Mucosa of descending colon (tissue), 3 donors: ENCODE measurements at regions not wholly inside any gene's neighbourhood (a gene's known extent, or its start where the extent isn't known, plus 50 kb on each side); places are given as distances from the start of the nearest gene placed in this dataset.
"Not testable (repeated sequence)": the region's sequence is repeated elsewhere in the genome, so short reads cannot be mapped to it uniquely, and the experiment has no call there.

Experiments used
- ATAC-seq: fragments of 200-7000 bp; cut with Tn5 transposase; one replicate; pipeline ENCODE4 v1.9.1; 2020; ENCODE audit warnings: mild to moderate bottlenecking, moderate library complexity
- DNase-seq, 3 donors: peaks; one replicate each; pipeline ENCODE4 v3.0.0-alpha.2; 2020
- H3K36me3 ChIP-seq: fragments of 200-600 bp; one replicate; pipeline ENCODE4 v1.8.0; 2021; ENCODE audit warnings: low read depth, mild to moderate bottlenecking
- H3K4me1 ChIP-seq: fragments of 200-600 bp; one replicate; pipeline ENCODE4 v1.8.0; 2021; ENCODE audit warnings: low read depth, mild to moderate bottlenecking
- H3K4me3 ChIP-seq: fragments of 200-600 bp; one replicate; pipeline ENCODE4 v1.8.0; 2021; ENCODE audit warnings: mild to moderate bottlenecking
- H3K9me3 ChIP-seq: fragments of 200-600 bp; one replicate; pipeline ENCODE4 v1.8.0; 2021; ENCODE audit warnings: mild to moderate bottlenecking
- CTCF ChIP-seq: fragments of 200-600 bp; IDR thresholded peaks from one replicate; pipeline ENCODE4 v1.8.0; 2022; ENCODE audit warnings: antibody characterized with exemption, mild to moderate bottlenecking
- intact Hi-C, 2 donors: fragments of 100-400 bp; cut with DNase I in 1 of 2; cut with micrococcal nuclease in 1 of 2; formaldehyde crosslinking; loops; one replicate each; pipeline versions ENCODE4 v1.11.0 to v1.11.1; 2022; cut with DNase I, micrococcal nuclease
- donor health status: DM: no; HTN: no; CAD: no; lungs with moderate emphysema.
- donor health status: DM: no; HTN: no; CAD: no.
- donor health status: DM: no; HTN: yes; CAD: no.

DNA sequence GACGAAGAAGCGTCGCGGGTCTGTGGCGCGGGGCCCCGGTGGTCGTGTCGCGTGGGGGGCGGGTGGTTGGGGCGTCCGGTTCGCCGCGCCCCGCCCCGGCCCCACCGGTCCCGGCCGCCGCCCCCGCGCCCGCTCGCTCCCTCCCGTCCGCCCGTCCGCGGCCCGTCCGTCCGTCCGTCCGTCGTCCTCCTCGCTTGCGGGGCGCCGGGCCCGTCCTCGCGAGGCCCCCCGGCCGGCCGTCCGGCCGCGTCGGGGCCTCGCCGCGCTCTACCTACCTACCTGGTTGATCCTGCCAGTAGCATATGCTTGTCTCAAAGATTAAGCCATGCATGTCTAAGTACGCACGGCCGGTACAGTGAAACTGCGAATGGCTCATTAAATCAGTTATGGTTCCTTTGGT lies 1533.5 kb upstream of the TPTE start:
- H3K9me3 ChIP-seq: peaks cover 38% of the 10 kb centered on the region
- ATAC-seq, intact Hi-C loops, DNase-seq, H3K4me3 ChIP-seq, H3K4me1 ChIP-seq, H3K36me3 ChIP-seq: not testable (repeated sequence)

- Histone ChIP-seq H3K4me1 (no peaks in the 10 kb centered on the region), H3K9me3 (peaks cover 46% of the 10 kb centered on the region), H3K36me3 (no peaks in the 10 kb centered on the region), H3K4me3 (no peak overlapping the region)
- ATAC-seq (no peak), DNase-seq (no peak)
- intact Hi-C loops: no loop called here
- TF ChIP-seq CTCF: no peak
These were observed 1532.7 kb upstream of the TPTE start for GRCh38 chr21:8988696-8989095.

DNA sequence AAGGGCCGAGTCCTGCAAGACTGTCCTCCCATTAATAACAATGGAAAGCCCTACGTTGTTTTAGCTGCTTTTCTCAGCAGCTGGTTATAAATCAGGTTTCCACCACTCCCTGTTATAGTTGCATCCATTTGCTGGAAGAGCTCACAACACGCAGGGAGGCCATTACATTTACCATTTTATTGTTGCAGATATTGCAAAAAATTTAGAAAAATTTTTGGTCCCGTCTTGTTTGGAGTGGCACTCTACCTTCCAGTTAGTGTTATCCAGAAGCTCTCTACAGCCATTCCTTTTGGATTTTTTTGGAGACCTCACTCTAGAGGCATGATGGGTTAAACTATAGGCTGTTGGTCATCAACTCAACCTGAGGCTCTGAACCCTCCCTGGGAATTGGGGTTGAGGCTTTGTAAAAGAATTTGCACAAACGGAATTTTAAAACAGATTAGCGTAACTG lies 1532.1 kb upstream of the TPTE start:
- no peak for TF ChIP-seq CTCF
- peaks cover 52% of the 10 kb centered on the region for H3K9me3 ChIP-seq
- no peaks in the 10 kb centered on the region for H3K36me3 ChIP-seq
- no peak overlapping the region for H3K4me3 ChIP-seq
- intact Hi-C loops: no loop called here
- ATAC-seq: peak; percentile 42
- H3K4me1 ChIP-seq: no peaks in the 10 kb centered on the region
- no peak for DNase-seq

DNA sequence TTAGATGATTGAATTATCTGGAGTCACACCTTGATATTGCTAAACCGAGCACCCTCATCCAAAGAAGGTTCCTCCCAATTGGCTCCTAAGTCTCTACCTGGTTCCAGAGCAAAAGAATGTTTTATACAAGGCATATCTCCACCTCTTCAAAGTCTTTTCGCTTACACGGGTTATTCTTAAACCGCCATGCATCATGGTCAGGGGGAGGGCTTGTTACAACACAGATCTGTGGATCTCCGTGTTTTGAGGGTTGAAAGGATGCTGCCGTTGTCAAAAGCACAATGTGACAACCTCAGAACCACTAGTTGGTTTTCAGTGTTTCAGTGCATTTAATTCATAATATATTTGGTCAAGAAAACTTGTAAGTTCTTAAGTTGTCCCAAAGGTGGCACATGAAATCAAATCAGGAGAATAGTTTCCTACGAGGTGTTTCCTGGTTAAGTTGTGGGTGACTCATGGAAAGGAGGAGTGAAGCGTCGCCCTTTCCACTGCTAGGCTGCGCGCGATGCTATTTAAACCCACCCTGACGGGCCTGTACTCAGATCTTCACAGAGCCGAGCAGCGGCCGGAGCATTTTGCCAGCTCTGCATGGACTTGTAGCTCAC lies 1531.6 kb upstream of the TPTE start:
- Histone ChIP-seq H3K9me3 (peaks cover 56% of the 10 kb centered on the region), H3K36me3 (no peaks in the 10 kb centered on the region), H3K4me3 (no peak overlapping the region), H3K4me1 (no peaks in the 10 kb centered on the region)
- intact Hi-C loops: no loop called here
- peak; percentile 43 for ATAC-seq
- no peak for DNase-seq
- no peak for TF ChIP-seq CTCF

- TF ChIP-seq CTCF: no peak
- Histone ChIP-seq H3K36me3 (no peaks in the 10 kb centered on the region), H3K4me3 (no peak overlapping the region), H3K9me3 (peaks cover 63% of the 10 kb centered on the region), H3K4me1 (no peaks in the 10 kb centered on the region)
- peak; percentile 16 for ATAC-seq
- intact Hi-C loops: no loop called here
- no peak for DNase-seq
These were observed 1530.9 kb upstream of the TPTE start for GRCh38 chr21:8990326-8991087.

DNA sequence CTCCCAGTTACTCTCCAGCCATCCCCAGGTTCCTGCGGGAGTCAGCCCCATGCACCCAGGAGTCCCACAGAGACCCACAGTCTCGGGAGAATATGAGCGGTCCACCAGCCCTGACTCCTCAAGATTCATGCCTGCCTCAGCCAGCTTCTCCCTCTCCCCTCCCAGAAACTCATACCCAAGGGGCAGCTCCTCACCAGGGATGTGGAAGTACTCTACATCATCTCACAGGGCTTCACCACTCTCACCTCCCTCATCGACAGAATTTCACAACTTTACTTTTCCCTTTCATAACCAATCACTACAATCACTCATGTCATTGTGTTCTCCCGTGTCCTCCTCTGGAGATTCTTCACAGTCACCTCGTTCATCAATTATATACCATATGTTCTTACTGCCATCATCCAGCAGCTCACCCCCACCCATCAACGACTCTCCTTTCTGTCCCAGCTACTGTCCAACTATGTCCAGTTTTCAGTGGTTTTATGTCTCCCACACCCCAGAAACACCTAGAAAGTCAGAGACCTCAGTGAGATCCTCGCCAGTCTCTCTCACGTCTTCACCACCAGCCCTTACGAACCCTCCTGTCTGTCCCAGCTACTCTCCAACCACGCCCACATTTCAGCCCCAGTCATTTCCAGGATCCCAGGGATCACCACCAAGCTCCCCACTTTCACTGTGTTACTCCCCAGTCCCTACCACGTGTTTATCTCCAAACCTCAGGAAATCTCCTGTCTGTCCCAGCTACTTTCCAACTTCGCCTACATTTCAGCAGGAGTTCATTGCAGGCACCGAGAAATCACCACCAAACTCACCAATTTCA lies 1530.1 kb upstream of the TPTE start:
- Histone ChIP-seq H3K36me3 (no peaks in the 10 kb centered on the region), H3K4me1 (no peaks in the 10 kb centered on the region), H3K4me3 (no peak overlapping the region), H3K9me3 (peaks cover 65% of the 10 kb centered on the region)
- intact Hi-C loops: no loop called here
- TF ChIP-seq CTCF: no peak
- DNase-seq: no peak
- ATAC-seq: no peak
